NCI-H345 treated with DMSO at 0.1 percent for 48 hours (cell line): ENCODE measurements at regions not wholly inside any gene's neighbourhood (a gene's known extent, or its start where the extent isn't known, plus 50 kb on each side); places are given as distances from the start of the nearest gene placed in this dataset.
"Not testable (repeated sequence)": the region's sequence is repeated elsewhere in the genome, so short reads cannot be mapped to it uniquely, and the experiment has no call there.

ENCODE experiments used
- DNase-seq: peaks from one replicate; lab custom pipeline; 2025; ENCODE audit not compliant: unreplicated experiment; lab: John Stamatoyannopoulos, UW

GRCh38 chrX:69431420-69431819 lies 72.7 kb upstream of the NALF2 start:
- DNase-seq = no peak

- DNase-seq = no peak
These were observed 73.3 kb upstream of the NALF2 start for GRCh38 chrX:69430785-69431184.

- DNase-seq = no peak
These were observed 74.6 kb upstream of the NALF2 start for GRCh38 chrX:69429339-69430015.

- DNase-seq = no peak
These were observed 75.9 kb upstream of the NALF2 start for GRCh38 chrX:69428216-69428615.

GRCh38 chrX:69424910-69425309 lies 79.2 kb upstream of the NALF2 start:
- DNase-seq = no peak

GRCh38 chrX:69424161-69424560 lies 80.0 kb upstream of the NALF2 start:
- no peak for DNase-seq

- not testable (repeated sequence) for DNase-seq
These were observed 81.9 kb upstream of the NALF2 start for GRCh38 chrX:69422208-69422607.

GRCh38 chrX:69415698-69416097 lies 88.4 kb upstream of the NALF2 start:
- no peak for DNase-seq

GRCh38 chrX:69412661-69413060 lies 91.5 kb upstream of the NALF2 start:
- no peak for DNase-seq

- DNase-seq = no peak
These were observed 105.2 kb upstream of the NALF2 start for GRCh38 chrX:69398881-69399280.

- no peak for DNase-seq
These were observed 107.2 kb upstream of the NALF2 start for GRCh38 chrX:69396916-69397315.

GRCh38 chrX:69395306-69395705 lies 108.8 kb upstream of the NALF2 start:
- no peak for DNase-seq

- no peak for DNase-seq
These were observed 115.0 kb upstream of the NALF2 start for GRCh38 chrX:69389101-69389501.

- DNase-seq = no peak
These were observed 115.6 kb upstream of the NALF2 start for GRCh38 chrX:69388526-69388925.

- peak; percentile 30 for DNase-seq
These were observed 116.3 kb upstream of the NALF2 start for GRCh38 chrX:69387567-69388487.

GRCh38 chrX:69386681-69387080 lies 117.4 kb upstream of the NALF2 start:
- DNase-seq = no peak

- DNase-seq = no peak
These were observed 124.7 kb upstream of the NALF2 start for GRCh38 chrX:69379412-69379811.

GRCh38 chrX:69374569-69374968 lies 129.6 kb upstream of the NALF2 start:
- no peak for DNase-seq

- DNase-seq = no peak
These were observed 131.7 kb upstream of the NALF2 start for GRCh38 chrX:69372435-69372834.

GRCh38 chrX:69371159-69371558 lies 133.0 kb upstream of the NALF2 start:
- DNase-seq = no peak

GRCh38 chrX:69369999-69370398 lies 134.1 kb upstream of the NALF2 start:
- DNase-seq = no peak

- DNase-seq = no peak
These were observed 137.9 kb upstream of the NALF2 start for GRCh38 chrX:69366183-69366582.
